ENCODE measurements at regions not wholly inside any gene's neighbourhood (a gene's known extent, or its start where the extent isn't known, plus 50 kb on each side); places are given as distances from the start of the nearest gene placed in this dataset.
"Not testable (repeated sequence)": the region's sequence is repeated elsewhere in the genome, so short reads cannot be mapped to it uniquely, and the experiment has no call there.

DNA sequence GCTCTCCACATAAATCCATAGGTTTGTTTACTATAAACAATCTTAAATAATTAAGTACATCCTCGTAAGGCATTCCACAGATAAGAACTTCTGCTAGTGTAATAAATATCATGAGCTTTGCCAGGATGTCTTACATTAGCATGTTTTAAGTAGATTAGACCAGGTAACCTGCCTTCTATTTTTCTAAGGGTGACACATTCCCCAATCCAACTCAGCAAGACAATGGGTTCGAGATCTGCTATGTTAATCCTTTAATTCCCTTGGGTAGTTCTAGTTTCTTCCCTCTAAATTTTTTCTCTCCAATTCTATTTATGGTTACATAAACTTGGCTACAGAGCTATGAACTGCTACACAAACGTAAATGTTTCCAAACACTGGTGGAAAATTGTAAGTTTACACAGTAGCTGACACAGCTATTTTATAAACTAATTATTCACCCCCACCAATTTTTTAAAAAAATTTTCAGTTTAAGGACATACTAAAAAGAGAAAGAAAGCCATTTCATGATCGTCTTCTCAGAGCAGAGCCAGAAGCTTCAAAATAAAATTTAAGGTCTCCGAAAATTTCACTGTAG is 386.5 kb upstream of the SLC39A10 start:
- no peak for DNase-seq

DNA sequence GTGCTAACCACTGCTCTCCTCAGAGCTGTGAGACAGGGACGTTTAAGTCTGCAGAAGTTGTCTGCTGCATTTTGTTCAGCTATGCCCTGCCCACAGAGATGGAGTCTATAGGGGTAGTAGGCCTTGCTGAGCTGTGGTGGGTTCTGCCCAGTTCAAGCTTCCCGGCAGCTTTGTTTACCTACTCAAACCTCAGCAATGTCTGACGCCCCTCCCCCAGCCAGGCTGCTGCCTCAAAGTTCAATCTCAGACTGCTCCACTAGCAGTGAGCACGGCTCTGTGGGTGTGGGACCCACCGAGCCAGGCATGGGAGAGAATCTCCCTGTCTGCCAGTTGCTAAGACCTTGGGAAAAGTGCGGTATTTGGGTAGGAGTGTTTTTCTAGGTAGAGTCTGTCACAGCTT is 387.8 kb upstream of the SLC39A10 start:
- no peak for DNase-seq

DNA sequence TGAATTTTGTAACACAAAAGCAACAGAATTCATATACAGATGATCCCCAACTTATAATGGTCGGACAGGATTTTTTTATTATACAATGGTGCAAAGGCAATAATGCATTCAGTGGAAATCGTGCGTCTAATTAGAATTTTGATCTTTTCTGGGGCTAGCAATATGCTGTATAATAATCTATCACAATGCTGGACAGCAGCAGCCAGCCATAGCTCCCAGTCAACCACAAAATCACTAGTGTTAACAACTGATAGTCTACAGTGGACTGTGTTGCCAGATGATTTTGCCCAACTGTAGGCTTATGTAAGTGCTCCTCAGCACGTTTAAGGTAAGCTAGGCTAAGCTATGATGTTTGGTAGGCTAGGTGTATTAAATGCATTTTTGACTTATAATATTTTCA is 399.0 kb upstream of the SLC39A10 start:
- no peak for DNase-seq

DNA sequence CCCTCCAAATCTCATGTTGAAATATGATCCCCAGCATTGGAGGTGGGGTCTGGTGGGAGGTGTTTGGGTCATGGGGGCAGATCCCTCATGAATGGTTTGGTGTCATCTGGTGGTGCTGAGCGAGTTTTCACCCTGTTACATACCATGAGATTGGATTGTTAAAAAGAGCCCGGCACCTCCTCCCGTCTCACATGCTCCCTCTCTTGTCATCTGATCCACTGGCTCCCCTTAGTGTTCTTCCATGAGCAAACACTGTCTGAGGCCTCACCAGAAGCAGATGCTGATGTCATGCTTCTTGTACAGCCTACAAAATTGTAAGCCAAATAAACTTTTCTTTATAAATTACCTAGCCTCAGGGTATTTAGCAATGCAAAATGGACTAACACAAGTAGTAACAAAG is 405.0 kb upstream of the SLC39A10 start:
- DNase-seq: no peak

DNA sequence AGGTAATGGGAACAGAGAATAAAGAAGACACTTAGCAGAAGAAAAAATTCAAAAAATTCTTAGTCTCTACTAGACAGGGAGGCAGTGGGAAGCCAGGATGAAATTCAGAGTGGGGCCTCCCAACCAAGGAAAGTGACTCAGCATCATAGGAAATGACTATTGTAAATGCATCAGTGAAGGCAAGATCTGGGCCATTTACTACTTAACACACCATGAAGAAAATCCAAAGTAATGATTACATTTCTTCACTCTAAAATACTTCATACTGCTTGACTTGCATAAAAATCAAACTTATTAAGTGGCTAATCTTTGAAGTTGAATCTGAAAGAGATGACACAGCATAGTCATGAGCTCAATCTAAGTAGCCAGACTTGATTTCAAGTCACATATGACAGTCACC is 405.8 kb upstream of the SLC39A10 start:
- DNase-seq: no peak

DNA sequence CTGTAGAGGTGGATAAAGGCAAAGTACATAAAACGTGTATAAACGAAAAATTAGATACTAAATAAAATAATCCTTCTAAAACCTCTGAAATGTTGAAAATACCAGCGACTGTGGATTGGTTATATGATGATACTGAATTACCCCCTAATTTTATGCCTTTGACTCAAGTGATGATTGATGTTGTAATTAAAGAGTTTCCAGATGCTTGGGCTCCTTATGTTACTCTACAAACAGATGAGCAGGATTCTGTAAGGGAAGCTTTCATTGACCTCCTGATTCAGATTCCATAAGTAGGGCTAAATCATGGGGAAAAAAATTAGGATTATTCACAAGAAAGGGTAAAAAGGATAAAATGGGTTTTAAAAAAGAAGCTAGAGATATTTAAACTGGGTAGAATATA is 418.2 kb upstream of the SLC39A10 start:
- no peak for DNase-seq

DNA sequence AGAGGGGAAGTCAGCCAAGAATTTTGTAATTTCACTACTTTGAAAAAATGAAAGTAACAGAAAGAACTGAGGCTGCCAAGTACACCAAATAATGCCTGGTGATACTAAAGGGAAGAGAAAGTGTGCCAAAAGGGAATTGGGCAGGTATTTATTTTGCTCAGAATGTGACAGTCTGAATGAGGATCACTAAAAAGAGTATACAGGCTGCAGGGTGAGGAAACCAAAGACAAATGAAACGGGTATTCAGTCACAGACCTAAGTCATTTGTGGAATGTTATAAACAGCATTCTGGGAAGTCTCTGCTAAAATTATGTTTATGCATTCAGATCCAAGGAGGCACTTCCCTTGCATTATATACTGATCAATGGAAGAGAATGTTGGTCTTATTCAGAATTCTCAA is 418.6 kb upstream of the SLC39A10 start:
- no peak for DNase-seq

DNA sequence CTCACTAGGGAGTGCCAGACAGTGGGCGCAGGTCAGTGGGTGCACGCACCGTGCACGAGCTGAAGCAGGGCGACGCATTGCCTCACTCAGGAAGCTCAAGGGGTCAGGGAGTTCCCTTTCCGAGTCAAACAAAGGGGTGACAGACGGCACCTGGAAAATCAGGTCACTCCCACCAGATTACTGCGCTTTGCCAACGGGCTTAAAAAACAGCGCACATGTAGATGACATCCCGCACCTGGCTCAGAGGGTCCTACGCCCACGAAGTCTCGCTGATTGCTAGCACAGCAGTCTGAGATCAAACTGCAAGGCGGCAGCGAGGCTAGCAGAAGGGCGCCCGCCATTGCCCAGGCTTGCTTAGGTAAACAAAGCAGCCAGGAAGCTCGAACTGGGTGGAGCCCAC is 428.5 kb upstream of the SLC39A10 start:
- DNase-seq: not testable (repeated sequence)

DNA sequence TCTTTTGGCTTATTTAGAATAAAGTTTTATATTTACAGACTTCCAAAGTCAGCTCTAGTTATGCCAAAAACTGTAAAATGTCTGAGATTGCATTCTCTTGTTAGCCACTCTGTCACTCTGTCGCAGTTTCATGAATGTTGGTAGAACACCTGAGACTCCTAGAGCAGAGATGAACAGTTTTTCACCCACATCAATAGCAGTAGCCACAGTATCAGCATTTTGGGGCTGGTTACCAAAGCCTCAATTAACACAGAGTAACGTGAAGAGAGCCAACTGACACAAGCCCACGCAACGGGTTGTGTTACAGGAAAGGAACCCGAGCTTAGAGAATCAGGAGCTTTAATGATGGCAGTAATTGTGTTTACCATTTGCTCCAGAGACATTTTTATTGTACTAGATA is 443.0 kb upstream of the SLC39A10 start:
- no peak for DNase-seq

DNA sequence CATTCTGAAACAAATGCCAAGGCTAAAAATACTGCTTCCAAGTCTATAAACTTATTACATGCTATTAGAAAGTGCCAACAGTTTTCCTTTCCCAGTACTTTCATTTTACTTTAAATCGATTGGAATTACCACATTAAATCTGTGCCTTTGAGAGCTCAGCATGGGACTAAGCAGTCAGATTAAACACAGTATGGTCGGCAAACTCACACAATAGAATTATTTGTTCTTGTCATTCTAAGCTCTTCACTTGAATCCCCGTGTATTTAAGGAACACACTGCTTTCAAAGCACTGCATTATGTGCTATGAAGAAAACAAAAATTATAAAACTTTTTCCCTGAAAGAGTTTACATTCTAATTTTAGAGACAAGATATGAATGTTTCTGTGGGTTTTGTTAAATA is 444.4 kb upstream of the SLC39A10 start:
- DNase-seq: no peak

DNA sequence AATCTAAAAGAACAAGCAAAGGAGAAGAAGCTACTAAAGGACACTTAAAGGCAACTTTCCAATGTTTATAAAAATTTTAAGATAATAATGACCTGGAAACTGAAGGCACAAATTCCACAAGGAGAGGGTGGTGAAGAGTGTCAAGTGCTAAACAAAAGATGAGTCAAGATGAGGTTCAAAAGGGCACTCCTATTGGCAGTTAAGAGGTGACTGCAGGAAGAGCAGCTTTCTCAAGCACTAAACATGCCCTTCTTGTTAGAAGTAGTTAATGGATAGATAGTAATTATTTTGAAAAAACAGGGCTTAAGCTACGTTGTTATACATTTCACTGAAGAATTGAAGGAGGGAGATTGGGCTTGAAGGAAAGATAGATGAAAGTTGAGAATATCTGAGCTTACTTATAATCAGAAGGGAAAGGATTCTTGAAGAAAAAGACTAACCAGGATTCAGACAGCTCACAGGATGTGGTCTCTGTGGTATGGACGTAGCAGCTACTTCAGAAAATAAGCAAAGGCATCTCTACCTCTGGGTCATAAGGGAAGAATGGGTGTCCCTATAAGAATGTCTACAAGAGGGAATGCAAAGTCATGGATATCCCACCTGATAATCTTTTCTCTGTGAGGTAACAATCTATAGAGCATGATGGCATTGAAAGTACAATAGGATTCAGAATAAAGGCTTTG is 454.7 kb upstream of the SLC39A10 start:
- no peak for DNase-seq

DNA sequence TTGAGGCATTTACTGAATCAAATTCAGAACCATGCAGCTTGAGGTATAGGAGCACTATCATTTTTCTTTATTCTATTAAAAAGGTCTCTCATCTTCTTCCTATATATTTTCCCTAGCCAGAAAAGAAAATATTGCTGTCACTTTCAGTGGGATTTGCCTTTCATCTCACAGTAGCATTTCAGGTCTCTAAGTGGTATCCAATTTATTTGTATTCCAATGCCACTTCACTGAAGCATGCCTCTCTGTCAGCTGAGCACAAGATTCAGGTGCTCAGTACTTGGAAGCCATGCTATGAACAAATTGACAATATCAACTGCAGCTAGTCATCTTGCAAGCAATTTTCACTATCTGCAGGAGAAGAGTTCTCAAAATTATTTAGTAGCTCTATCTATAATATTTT is 457.2 kb upstream of the SLC39A10 start:
- DNase-seq: no peak

DNA sequence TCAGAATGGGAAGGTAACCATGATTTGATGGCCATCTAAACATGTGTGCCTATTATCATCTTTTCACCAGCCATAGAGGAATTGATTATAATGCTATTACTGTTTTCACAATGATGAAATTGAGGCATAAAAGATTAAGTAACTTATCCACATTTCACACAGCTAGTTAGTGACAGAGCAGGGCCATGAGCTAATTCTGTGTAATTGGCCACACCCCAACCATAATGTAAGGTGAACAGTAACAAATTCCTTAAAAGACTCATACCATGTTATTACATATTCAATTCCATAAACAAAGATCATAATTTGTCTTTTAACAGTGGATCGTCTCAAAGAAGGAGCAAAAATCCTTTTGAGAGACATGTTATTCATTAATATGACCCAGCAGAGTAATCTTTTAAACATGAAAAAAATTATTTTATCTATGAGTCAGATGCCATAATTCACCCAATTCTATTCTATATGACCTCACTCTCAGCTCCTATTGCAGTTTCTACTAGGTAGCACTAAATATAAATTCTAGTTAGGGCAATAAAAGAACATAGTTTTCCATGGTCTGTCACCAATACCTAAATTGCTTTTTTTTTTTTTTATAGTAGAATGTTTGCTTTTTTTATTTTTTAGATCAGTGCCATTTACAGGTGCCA is 475.8 kb upstream of the SLC39A10 start:
- no peak for DNase-seq

DNA sequence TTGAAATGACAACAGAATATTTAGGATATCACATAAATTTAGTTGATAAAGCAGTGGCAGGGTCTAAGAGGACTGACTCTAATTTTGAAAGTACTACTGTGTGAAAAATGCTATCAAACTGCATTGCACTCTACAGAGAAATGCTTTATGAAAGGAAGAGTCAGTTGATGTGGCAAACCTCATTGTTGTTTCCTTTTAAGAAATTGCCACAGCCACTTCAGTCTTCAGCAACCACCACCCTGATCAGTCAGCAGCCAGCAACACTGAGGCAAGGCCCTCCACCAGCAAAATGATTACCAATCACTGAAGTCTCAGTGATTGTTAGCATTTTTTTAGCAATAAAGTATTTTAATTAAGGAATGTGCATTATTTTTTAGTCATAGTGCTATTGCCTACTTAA is 488.7 kb upstream of the SLC39A10 start:
- DNase-seq: no peak

DNA sequence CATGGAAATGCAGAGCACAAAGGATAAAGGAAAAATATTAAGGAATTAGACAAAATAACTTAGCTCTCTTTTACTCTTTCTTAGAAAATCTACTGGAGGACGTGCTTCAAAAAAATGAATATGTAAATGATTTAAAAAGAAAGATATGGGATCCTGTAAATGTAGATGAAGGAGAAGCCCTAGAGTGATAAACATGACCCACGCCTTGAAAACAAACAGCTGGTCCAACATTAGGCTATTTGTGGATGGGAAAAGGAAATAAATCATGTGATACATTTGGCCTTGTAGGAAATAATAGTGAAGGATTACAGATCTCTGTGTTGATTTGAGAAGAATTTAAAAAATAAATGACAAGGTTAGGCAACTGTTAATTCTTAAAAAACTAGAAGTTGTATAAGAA is 492.1 kb upstream of the SLC39A10 start:
- DNase-seq: no peak

DNA sequence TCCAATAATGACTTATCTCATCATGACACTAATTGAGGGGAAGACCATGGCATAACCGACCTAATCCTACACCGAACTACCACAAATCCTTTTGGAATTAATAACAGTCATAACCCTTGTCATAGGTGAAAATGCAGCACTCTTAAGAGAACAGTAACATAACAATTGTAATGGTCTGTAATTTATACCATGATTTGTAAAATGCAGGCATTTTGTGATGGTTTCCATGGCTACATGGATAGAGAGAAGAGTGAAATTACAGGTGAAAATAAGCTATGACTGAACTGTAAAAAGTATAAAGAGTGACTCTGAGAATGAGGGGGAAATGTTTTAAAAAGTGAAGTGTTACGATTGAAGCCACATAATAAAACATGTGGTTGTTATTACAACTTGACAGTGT is 494.1 kb upstream of the SLC39A10 start:
- DNase-seq: no peak

DNA sequence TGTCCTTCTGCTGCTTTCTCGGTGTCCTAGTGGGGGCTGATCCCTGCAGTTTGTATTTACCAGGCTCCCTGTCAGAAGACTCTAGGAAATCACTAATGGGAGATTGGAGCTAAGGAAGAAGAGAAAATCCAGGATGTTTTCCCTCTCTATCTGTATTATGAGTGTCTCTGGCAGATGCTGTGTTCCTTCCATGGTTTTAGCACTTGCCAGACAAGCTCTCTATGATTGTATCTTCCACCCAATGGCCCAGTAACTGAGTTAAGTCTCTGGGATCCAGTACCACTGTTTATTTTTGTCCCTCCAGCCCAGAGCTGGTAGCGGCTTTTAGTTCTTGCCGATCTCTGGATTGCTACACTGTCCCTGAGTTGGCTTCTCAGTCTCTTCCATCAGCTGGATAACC is 494.8 kb upstream of the SLC39A10 start:
- no peak for DNase-seq

DNA sequence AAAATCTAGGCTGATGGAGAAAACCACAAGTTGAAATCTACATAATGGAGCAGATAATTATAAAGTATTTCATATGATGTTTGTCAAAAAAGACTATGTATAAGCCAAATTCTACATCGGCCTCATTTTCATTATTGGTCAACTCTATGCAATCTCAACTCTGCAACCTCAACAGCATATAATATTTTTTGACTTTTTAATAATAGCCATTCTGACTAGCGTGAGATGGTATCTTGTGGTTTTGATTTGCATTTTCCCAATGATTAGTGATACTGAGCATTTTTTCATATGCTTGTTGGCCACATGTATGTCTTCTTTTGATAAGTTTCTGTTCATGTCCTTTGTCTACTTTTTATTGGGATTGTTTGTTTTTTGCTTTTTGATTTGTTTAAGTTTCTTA is 496.1 kb upstream of the SLC39A10 start:
- no peak for DNase-seq

DNA sequence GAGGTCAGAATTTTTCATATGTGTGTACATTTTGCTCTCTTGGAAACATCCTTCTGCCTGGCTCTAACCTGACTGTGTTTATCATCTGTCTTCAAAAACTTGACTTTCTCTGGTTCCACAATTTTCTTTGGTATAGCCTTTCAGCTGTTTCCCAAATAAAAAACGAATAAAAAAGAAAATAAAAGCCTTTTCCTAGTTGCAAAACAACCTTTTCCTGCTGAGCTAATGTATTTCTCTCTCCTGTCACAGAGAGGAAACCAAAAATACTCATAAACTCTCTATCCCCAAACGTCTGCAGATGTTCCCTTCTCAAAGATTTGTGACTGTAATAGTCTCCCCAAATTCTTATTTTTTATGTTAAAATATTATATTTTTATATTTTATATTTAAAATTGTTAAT is 505.3 kb upstream of the SLC39A10 start:
- DNase-seq: no peak

DNA sequence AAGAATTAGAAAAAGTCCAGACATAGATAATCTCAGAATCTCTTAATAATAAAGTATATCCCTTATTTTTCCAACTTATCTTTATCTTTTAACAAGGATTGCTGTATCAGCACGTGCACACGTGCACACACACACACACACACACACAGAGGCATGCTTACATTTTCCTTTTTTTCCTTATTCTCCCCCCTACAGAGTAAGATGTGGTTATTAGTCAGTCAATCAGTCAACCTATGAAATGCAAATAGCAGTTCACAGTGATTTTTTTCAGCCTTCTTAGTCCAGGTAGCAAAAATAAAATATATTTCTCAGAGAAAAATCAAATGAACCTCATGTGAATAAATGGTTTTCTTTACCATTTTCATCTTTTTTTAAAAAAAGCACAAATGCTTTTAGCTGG is 506.2 kb upstream of the SLC39A10 start:
- DNase-seq: no peak

DNA sequence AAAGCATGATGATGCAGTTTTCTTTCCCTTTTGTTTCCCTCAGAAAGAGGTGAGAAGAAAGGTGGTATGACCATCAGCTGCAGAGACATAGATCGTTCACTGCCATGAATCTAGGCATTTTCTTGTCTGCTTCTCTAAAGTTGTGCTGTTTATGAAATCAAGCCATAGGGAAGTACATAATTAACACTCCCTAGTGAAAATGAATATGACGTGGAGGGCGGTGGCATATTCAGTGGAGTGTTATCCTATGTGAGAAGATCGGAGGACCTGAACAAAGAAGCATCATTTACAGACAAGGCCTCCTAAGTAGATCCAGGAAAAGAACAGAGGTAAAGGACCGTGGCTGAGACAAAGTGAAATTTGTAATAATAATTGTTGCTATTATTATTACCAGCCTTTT is 509.0 kb upstream of the SLC39A10 start:
- DNase-seq: no peak

DNA sequence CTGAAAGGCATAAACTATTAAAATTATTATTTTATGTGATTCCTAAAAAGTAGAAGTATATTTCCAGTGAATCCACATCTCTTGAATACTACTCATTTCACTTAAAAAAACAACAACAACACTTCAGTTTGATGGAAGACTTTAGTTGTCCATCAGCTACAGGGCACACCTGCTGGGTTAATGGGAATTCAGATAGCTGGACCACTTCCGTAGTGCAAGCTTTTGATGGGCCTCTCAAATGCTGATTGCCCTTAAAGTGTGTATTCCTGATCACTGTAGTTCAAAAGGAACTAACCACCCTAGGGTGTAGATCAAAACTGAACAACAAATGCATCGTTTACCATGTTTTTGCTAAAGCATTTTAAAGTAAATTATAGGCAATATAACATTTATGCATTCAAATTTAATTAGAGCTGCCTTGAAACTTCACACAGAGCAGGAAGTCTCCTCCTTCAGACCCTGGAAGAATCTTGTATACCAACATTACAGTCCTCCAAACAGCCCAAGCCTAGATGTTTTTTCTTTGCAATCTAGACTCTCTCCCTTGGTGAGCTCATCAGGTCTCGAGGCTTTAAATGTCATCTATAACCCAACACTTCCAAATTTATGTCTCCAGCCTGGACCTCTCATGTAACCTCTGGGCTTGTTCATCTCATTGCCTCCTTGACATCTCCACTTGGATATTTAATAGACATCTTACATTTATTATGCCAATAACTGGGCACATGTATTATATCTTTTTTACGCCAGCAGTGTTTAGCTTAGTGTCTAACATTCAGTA is 510.1 kb upstream of the SLC39A10 start:
- no peak for DNase-seq

DNA sequence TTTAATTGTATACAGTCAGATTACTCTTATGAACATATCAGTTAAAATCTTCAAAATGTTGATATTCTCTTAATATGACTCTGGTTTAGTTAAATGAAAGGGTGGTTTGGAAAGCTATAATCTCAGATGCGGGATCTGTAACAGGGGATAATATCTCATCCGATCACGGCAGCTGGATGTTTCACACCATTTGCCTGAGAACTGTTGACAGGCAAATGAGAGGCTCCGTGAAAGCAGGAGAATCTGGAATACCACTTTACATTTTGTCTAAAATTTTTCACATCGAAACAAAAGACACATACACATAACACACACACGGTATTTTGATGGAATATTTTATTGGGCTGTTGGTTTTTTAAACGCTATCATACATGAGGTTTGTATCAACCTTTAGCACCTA is 518.6 kb upstream of the SLC39A10 start:
- DNase-seq: no peak

DNA sequence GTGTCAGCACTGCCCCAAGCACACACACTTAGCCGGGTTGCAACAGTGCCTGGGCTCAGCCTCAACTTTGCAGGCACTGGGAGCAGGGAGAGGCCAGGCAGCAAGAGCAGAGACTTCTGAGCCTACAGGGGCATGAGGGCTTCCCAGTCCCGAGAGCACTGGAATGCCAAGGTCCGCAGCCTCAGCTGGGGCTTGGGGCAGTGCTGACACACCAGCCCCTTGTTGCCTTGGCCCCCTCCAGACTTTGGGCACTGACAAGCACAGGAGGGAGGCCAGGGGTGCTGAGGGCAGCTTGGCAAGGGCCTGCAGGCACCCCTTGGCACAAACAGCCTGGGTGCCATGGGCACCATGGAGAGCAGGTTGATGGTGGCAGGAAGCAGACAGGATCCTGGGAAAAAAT is 531.1 kb upstream of the SLC39A10 start:
- not testable (repeated sequence) for DNase-seq

Data from SHP77 (cell line).